Natural killer cell (primary cell): ENCODE measurements at regions not wholly inside any gene's neighbourhood (a gene's known extent, or its start where the extent isn't known, plus 50 kb on each side); places are given as distances from the start of the nearest gene placed in this dataset.

Source experiments
- ATAC-seq, 3 donors: fragments of 150-1000 bp in 2 of 3; fragments of 200-7000 bp in 1 of 3; cut with Tn5 transposase; 1 replicate in 1 of 3; 2 replicates in 2 of 3; pipeline ENCODE4 v1.10.0; 2021; ENCODE audit warnings: mild to moderate bottlenecking in 2 of 3, moderate library complexity in 2 of 3
- DNase-seq, 2 donors: peaks; one replicate each; pipeline versions ENCODE4 v3.0.0 to v3.0.0-alpha.2; 2013 to 2021; ENCODE audit warnings: mixed read lengths in 1 of 2
- H3K27ac ChIP-seq: one replicate; pipeline ENCODE4 v1.5.1; 2013; ENCODE audit warnings: mild to moderate bottlenecking, low read length
- H3K27me3 ChIP-seq: one replicate; pipeline ENCODE4 v1.6.1; 2013; ENCODE audit warnings: low read length; ENCODE audit not compliant: control insufficient read depth, insufficient read depth
- H3K36me3 ChIP-seq: one replicate; pipeline ENCODE4 v1.6.1; 2013; ENCODE audit warnings: low read length; ENCODE audit not compliant: control insufficient read depth, insufficient read depth
- H3K4me1 ChIP-seq: one replicate; pipeline ENCODE4 v1.6.1; 2013; ENCODE audit warnings: low read length; ENCODE audit not compliant: control insufficient read depth, insufficient read depth
- H3K4me3 ChIP-seq: one replicate; pipeline ENCODE4 v1.5.1; 2013; ENCODE audit warnings: low read length
- H3K9me3 ChIP-seq: one replicate; pipeline ENCODE4 v1.6.1; 2013; ENCODE audit warnings: low read length; ENCODE audit not compliant: control insufficient read depth, insufficient read depth
- H3K27ac Mint-ChIP-seq, 2 donors: one replicate each; pipeline ENCODE4 v1.8.0; 2022; ENCODE audit warnings: mild to moderate bottlenecking in 2 of 2, mixed read lengths in 2 of 2, moderate library complexity in 1 of 2
- H3K27me3 Mint-ChIP-seq, 2 donors: one replicate each; pipeline ENCODE4 v1.8.0; 2022; ENCODE audit warnings: low read depth in 2 of 2, mixed read lengths in 2 of 2
- H3K36me3 Mint-ChIP-seq: one replicate; pipeline ENCODE4 v1.8.0; 2022; ENCODE audit warnings: mixed read lengths
- H3K4me1 Mint-ChIP-seq, 2 donors: one replicate each; pipeline ENCODE4 v1.8.0; 2022; ENCODE audit warnings: mixed read lengths in 2 of 2
- H3K4me3 Mint-ChIP-seq: one replicate; pipeline ENCODE4 v1.8.0; 2022; ENCODE audit warnings: mild to moderate bottlenecking, moderate library complexity, mixed read lengths
- H3K9me3 Mint-ChIP-seq, 2 donors: one replicate each; pipeline ENCODE4 v1.8.0; 2022; ENCODE audit warnings: mixed read lengths in 2 of 2
- CTCF ChIP-seq: fragments of 200-600 bp; IDR thresholded peaks from one replicate; pipeline ENCODE4 v1.8.0; 2022; ENCODE audit warnings: antibody characterized with exemption
- WGBS: methylation state at CpG from one replicate; pipeline ENCODE4 v1.1.7; 2013; ENCODE audit warnings: missing lambda C conversion rate; ENCODE audit not compliant: insufficient coverage; 5-methylcytosine and 5-hydroxymethylcytosine counted together
- intact Hi-C: fragments of 100-400 bp; cut with micrococcal nuclease; formaldehyde crosslinking; loops from one replicate; pipeline ENCODE4 v1.14.2; 2022

GRCh38 chr11:22461626-22462025 lies 123.4 kb downstream of the SLC17A6 start:
- H3K9me3 Mint-ChIP-seq: peaks cover 3 to 4% of the 10 kb centered on the region in 2 donors
- no peaks in the 10 kb centered on the region for H3K9me3 ChIP-seq
- no peak for ATAC-seq
- no peak overlapping the region for H3K4me3 ChIP-seq
- no peaks in the 10 kb centered on the region for H3K36me3 ChIP-seq
- no peaks in the 10 kb centered on the region for H3K27me3 ChIP-seq
- H3K36me3 Mint-ChIP-seq: no peaks in the 10 kb centered on the region
- no peaks in the 10 kb centered on the region for H3K4me1 ChIP-seq
- H3K4me3 Mint-ChIP-seq: no peak overlapping the region
- TF ChIP-seq CTCF: no peak
- WGBS: 46% methylated on average over 2 of the region's 2 CpGs
- H3K27ac Mint-ChIP-seq: no peak overlapping the region
- intact Hi-C loops: no loop called here
- no peaks in the 10 kb centered on the region for H3K4me1 Mint-ChIP-seq
- H3K27ac ChIP-seq: no peak overlapping the region
- no peaks in the 10 kb centered on the region for H3K27me3 Mint-ChIP-seq
- no peak for DNase-seq

GRCh38 chr11:22460181-22460580 lies 122.0 kb downstream of the SLC17A6 start:
- no peaks in the 10 kb centered on the region for H3K4me1 ChIP-seq
- Mint-ChIP-seq H3K36me3 (no peaks in the 10 kb centered on the region), H3K9me3 (peaks cover 3 to 4% of the 10 kb centered on the region in 2 donors), H3K4me1 (no peaks in the 10 kb centered on the region), H3K4me3 (no peak overlapping the region), H3K27me3 (no peaks in the 10 kb centered on the region), H3K27ac (no peak overlapping the region)
- no peak overlapping the region for H3K4me3 ChIP-seq
- no peak for TF ChIP-seq CTCF
- no peaks in the 10 kb centered on the region for H3K36me3 ChIP-seq
- no peak overlapping the region for H3K27ac ChIP-seq
- intact Hi-C loops: no loop called here
- H3K9me3 ChIP-seq: no peaks in the 10 kb centered on the region
- DNase-seq (no peak), ATAC-seq (no peak)
- no peaks in the 10 kb centered on the region for H3K27me3 ChIP-seq
- WGBS: 93% methylated on average over 1 of the region's 3 CpGs

- no peak for TF ChIP-seq CTCF
- Mint-ChIP-seq H3K4me3 (no peak overlapping the region), H3K9me3 (peaks cover 3 to 4% of the 10 kb centered on the region in 2 donors), H3K27me3 (no peaks in the 10 kb centered on the region), H3K4me1 (no peaks in the 10 kb centered on the region), H3K27ac (no peak overlapping the region), H3K36me3 (no peaks in the 10 kb centered on the region)
- DNase-seq: no peak
- WGBS: 60% methylated on average over 3 of the region's 3 CpGs
- H3K27me3 ChIP-seq: no peaks in the 10 kb centered on the region
- no peaks in the 10 kb centered on the region for H3K4me1 ChIP-seq
- no peak overlapping the region for H3K27ac ChIP-seq
- no peaks in the 10 kb centered on the region for H3K36me3 ChIP-seq
- no peaks in the 10 kb centered on the region for H3K9me3 ChIP-seq
- no peak for ATAC-seq
- no peak overlapping the region for H3K4me3 ChIP-seq
- intact Hi-C loops: no loop called here
Observed at GRCh38 chr11:22459048-22459447, 120.9 kb downstream of the SLC17A6 start.

- H3K27me3 Mint-ChIP-seq: no peaks in the 10 kb centered on the region
- intact Hi-C loops: no loop called here
- no peak overlapping the region for H3K4me3 Mint-ChIP-seq
- Histone ChIP-seq H3K36me3 (no peaks in the 10 kb centered on the region), H3K4me3 (no peak overlapping the region), H3K4me1 (no peaks in the 10 kb centered on the region), H3K9me3 (no peaks in the 10 kb centered on the region), H3K27me3 (no peaks in the 10 kb centered on the region), H3K27ac (no peak overlapping the region)
- WGBS: 45% methylated on average over 2 of the region's 3 CpGs
- H3K27ac Mint-ChIP-seq: no peak overlapping the region
- DNase-seq (no peak), ATAC-seq (no peak)
- TF ChIP-seq CTCF: no peak
- H3K36me3 Mint-ChIP-seq: no peaks in the 10 kb centered on the region
- H3K4me1 Mint-ChIP-seq: no peaks in the 10 kb centered on the region
- H3K9me3 Mint-ChIP-seq: peaks cover 3 to 4% of the 10 kb centered on the region in 2 donors
Observed at GRCh38 chr11:22458161-22458560, 120.0 kb downstream of the SLC17A6 start.
